ENCODE measurements at regions not wholly inside any gene's neighbourhood (a gene's known extent, or its start where the extent isn't known, plus 50 kb on each side); places are given as distances from the start of the nearest gene placed in this dataset.

DNA sequence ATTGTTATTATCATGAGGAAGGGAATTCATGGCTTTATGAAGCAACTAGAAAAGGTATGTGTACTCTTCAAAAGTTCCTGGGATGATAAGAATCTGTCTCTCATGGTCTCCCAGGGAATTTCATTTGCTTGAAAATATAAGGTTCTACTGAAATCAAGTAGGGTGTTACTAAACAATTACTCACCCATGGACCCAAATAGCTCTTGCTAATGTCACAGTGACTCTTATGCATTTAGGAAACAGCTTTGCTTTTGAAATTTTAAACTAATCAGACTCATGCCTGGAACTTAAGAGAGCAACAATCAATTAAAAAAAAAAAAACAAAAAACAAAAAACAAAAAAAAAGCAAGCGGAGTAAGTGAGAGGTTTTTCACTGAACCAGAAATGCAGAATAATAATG, 1546.3 kb upstream of the TENM4 start:
- TF ChIP-seq MYC (IDR thresholded peaks at IDR 0.05; ENCODE audit: low read depth, low read length) (no peak), EZH2 (IDR thresholded peaks at IDR 0.05; ENCODE audit: borderline replicate concordance, low read depth, low read length, severe bottlenecking) (no peak)
- TF ChIP-seq, protein P1, sequence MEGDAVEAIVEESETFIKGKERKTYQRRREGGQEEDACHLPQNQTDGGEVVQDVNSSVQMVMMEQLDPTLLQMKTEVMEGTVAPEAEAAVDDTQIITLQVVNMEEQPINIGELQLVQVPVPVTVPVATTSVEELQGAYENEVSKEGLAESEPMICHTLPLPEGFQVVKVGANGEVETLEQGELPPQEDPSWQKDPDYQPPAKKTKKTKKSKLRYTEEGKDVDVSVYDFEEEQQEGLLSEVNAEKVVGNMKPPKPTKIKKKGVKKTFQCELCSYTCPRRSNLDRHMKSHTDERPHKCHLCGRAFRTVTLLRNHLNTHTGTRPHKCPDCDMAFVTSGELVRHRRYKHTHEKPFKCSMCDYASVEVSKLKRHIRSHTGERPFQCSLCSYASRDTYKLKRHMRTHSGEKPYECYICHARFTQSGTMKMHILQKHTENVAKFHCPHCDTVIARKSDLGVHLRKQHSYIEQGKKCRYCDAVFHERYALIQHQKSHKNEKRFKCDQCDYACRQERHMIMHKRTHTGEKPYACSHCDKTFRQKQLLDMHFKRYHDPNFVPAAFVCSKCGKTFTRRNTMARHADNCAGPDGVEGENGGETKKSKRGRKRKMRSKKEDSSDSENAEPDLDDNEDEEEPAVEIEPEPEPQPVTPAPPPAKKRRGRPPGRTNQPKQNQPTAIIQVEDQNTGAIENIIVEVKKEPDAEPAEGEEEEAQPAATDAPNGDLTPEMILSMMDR (IDR thresholded peaks at IDR 0.05; ENCODE audit: extremely low read depth in 1 of 2, insufficient read depth in 1 of 2, low read depth in 1 of 2, low read length in 2 of 2) = no peak
- Histone ChIP-seq H3K4me2 (ENCODE audit: insufficient read depth, low read length) (no peak overlapping the region), H3K9me3 (replicated peaks; ENCODE audit: control insufficient read depth, insufficient read depth, low read length) (no peaks in the 10 kb centered on the region), H3K9me1 (replicated peaks; ENCODE audit: control insufficient read depth, extremely low read depth, insufficient read depth, low read length) (no peaks in the 10 kb centered on the region), H3K4me1 (ENCODE audit: control insufficient read depth, extremely low read depth, insufficient read depth, low read length) (no peaks in the 10 kb centered on the region), H3K27me3 (ENCODE audit: control insufficient read depth in 2 of 2, insufficient read depth in 2 of 2, low read length in 2 of 2) (no peaks in the 10 kb centered on the region), H3K79me2 (ENCODE audit: control insufficient read depth, insufficient read depth, low read length) (no peaks in the 10 kb centered on the region), H3K27ac (ENCODE audit: insufficient read depth, low read depth, low read length) (no peak overlapping the region), H3K4me3 (replicated peaks in 1 of 3; ENCODE audit: insufficient read depth in 1 of 3, low read depth in 1 of 3, low read length in 3 of 3) (no peak overlapping the region), H2AFZ (ENCODE audit: low read depth, low read length) (no peak overlapping the region), H3K9ac (replicated peaks; ENCODE audit: extremely low read depth, insufficient read depth, low read length) (no peak overlapping the region), H4K20me1 (replicated peaks; ENCODE audit: control insufficient read depth, extremely low read depth, insufficient read depth, low read length) (no peaks in the 10 kb centered on the region), H3K36me3 (ENCODE audit: control insufficient read depth in 2 of 2, extremely low read depth in 1 of 2, insufficient read depth in 2 of 2, low read length in 2 of 2) (no peaks in the 10 kb centered on the region)
- DNase-seq (ENCODE audit: low read depth, low spot score) (no peak), FAIRE-seq (no peak)
- ChIA-PET POLR2A (interaction anchor here (0.7 kb wide), 1 partner anchor 693 kb away, joined by 4 read pairs; no protein-coding TSS in a partner anchor), CTCF (no interaction called here)
- intact Hi-C loops (cut with micrococcal nuclease) = no loop called here
- no TSS peak for BruUV-seq (replicated peaks)
- dilution Hi-C loops (cut with MboI; ENCODE audit: extremely low pct_ligation_motif_present, low sequenced_read_pairs) = no loop called here

DNA sequence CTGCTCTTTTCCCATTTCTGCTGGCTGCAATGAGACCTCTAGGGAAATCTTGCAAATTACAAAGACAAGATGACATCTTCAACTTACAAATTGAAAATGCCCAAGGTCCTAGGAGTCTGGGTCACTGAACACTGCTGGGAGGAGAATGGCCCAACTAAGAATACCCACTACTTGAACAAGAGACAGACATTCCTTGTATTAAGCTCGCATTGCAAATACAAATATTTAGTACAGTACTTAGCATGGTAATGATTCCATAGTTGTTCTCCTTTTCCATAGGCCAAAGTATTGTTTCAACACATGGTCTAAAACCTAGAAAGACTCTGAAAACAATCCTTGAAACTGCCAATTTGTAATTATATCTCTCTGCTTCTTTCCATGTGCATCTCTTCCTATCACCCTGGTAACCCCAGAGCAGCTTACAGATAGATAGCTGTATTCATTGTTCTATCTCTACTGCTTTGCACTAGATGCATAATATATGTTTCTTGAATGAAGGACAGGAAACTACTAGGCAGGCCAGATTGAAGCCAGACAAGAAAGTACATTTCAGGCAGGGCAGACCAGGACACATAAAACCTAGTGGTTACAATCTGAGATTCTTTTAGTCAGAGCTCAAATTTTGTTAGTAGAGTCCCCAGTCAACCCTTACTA, 1545.7 kb upstream of the TENM4 start:
- Histone ChIP-seq H3K79me2 (ENCODE audit: control insufficient read depth, insufficient read depth, low read length) (no peaks in the 10 kb centered on the region), H3K36me3 (ENCODE audit: control insufficient read depth in 2 of 2, extremely low read depth in 1 of 2, insufficient read depth in 2 of 2, low read length in 2 of 2) (no peaks in the 10 kb centered on the region), H3K27me3 (ENCODE audit: control insufficient read depth in 2 of 2, insufficient read depth in 2 of 2, low read length in 2 of 2) (no peaks in the 10 kb centered on the region), H3K9me3 (replicated peaks; ENCODE audit: control insufficient read depth, insufficient read depth, low read length) (no peaks in the 10 kb centered on the region), H3K27ac (ENCODE audit: insufficient read depth, low read depth, low read length) (no peak overlapping the region), H3K9me1 (replicated peaks; ENCODE audit: control insufficient read depth, extremely low read depth, insufficient read depth, low read length) (no peaks in the 10 kb centered on the region), H3K4me3 (replicated peaks in 1 of 3; ENCODE audit: insufficient read depth in 1 of 3, low read depth in 1 of 3, low read length in 3 of 3) (no peak overlapping the region), H3K9ac (replicated peaks; ENCODE audit: extremely low read depth, insufficient read depth, low read length) (no peak overlapping the region), H4K20me1 (replicated peaks; ENCODE audit: control insufficient read depth, extremely low read depth, insufficient read depth, low read length) (no peaks in the 10 kb centered on the region), H2AFZ (ENCODE audit: low read depth, low read length) (no peak overlapping the region), H3K4me1 (ENCODE audit: control insufficient read depth, extremely low read depth, insufficient read depth, low read length) (no peaks in the 10 kb centered on the region), H3K4me2 (ENCODE audit: insufficient read depth, low read length) (no peak overlapping the region)
- CTCF ChIA-PET = no interaction called here
- no peak for DNase-seq (ENCODE audit: low read depth, low spot score)
- no peak for FAIRE-seq
- POLR2A ChIA-PET = interaction anchor here (0.7 kb wide), 1 partner anchor 693 kb away, joined by 4 read pairs; no protein-coding TSS in a partner anchor
- TF ChIP-seq, protein P1 (IDR thresholded peaks at IDR 0.05; ENCODE audit: extremely low read depth in 1 of 2, insufficient read depth in 1 of 2, low read depth in 1 of 2, low read length in 2 of 2) = no peak
- no peak for TF ChIP-seq MYC (IDR thresholded peaks at IDR 0.05; ENCODE audit: low read depth, low read length)
- TF ChIP-seq JUN (IDR thresholded peaks at IDR 0.05; ENCODE audit: borderline replicate concordance, insufficient read depth, insufficient read length, low read depth) = no peak
- no peak for TF ChIP-seq POLR2A (IDR thresholded peaks at IDR 0.05; ENCODE audit: low read depth, low read length)
- TF ChIP-seq EZH2 (IDR thresholded peaks at IDR 0.05; ENCODE audit: borderline replicate concordance, low read depth, low read length, severe bottlenecking) = no peak
- no peak for TF ChIP-seq FOS (IDR thresholded peaks at IDR 0.05; ENCODE audit: borderline replicate concordance, insufficient read depth, low read length)
- TF ChIP-seq GATA2 (IDR thresholded peaks at IDR 0.05; ENCODE audit: insufficient read depth, insufficient read length, low read depth, low read length) = no peak
- TF ChIP-seq, protein P2, sequence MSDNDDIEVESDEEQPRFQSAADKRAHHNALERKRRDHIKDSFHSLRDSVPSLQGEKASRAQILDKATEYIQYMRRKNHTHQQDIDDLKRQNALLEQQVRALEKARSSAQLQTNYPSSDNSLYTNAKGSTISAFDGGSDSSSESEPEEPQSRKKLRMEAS (IDR thresholded peaks at IDR 0.05; ENCODE audit: insufficient read depth, insufficient read length) = no peak
- TF ChIP-seq POLR2AphosphoS5 (IDR thresholded peaks at IDR 0.05; ENCODE audit: insufficient read depth, low read depth, low read length) = no peak
- intact Hi-C loops (cut with micrococcal nuclease) = no loop called here
- BruUV-seq (replicated peaks) = no TSS peak
- dilution Hi-C loops (cut with MboI; ENCODE audit: extremely low pct_ligation_motif_present, low sequenced_read_pairs) = no loop called here
